Hematopoietic multipotent progenitor cell treated with erythropoietin and hydrocortisone succinate and interleukin-3 and kit ligand, for 4 days (in vitro differentiated cells): ENCODE measurements at regions not wholly inside any gene's neighbourhood (a gene's known extent, or its start where the extent isn't known, plus 50 kb on each side); places are given as distances from the start of the nearest gene placed in this dataset.
"Not testable (repeated sequence)": the region's sequence is repeated elsewhere in the genome, so short reads cannot be mapped to it uniquely, and the experiment has no call there.

Source experiments
- DNase-seq: peaks from one replicate; pipeline ENCODE4 v3.0.0-alpha.2; 2015

DNA sequence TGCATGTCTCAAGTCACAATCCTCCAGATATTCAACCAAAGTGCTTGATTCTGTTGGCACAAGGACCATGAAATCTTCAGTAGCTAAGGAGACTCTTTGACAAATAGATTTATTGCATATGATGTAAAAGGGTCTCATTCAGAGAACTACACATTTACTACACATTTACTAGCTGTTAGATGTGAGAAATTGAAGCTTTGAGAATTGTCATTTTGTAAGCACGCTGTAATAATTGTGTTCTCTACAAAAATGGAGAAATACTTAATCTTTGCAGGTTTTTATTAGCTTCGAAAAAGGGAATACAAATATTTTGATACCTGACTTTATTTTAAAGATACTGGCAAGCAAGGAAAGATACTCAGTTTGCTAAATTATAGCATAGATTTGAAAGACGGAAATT is 70.2 kb upstream of the CHD2 start:
- no peak for DNase-seq

DNA sequence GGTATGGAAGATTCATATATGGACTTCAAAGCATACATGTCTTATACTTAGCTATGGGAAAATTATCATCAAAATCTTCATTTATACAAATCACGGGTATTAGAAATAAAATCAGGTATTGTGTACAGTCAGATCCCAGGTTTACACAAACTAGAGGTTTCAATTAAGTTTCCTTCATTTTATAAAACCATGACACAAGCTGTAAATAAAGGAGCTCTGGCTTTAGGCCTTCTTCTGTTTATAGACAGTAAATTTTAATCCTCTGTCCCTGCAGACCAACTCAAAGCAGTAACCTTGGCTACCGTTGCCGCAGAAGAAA is 68.8 kb upstream of the CHD2 start:
- no peak for DNase-seq

DNA sequence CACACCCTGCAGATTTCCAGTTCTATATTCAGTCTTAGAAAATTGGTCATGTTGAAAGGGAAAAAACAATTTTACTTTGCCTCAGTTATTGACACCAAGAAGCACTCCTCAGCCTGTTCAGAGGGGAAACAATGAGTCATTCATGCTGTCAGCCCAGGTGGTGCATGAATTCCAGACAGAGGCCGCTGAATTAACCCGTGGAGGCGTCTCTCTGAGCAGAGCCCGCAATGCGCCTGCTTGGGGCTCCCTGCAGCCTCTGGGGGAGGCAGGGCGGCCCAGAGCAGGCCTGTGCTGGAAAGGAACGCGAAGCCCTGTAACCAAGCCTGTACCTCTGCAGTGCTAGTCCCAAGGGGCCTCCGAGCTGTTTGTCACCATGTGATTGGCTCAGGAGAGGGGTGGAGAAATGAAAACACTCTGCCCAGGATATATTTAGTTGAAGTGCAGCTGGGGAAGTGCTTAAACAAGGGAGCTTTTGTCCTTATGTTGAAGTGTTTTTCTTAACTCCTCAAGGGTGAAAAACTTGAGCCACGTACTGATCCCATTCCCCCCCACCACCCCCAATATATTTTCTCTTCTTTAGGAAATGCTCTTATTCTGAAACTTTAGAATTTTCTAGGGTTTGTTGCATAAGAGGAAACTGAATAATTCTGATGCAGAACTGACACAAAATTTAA is 68.3 kb upstream of the CHD2 start:
- DNase-seq = peak; percentile 97

- no peak for DNase-seq
These were observed 67.1 kb upstream of the CHD2 start for GRCh38 chr15:92833106-92833433.

DNA sequence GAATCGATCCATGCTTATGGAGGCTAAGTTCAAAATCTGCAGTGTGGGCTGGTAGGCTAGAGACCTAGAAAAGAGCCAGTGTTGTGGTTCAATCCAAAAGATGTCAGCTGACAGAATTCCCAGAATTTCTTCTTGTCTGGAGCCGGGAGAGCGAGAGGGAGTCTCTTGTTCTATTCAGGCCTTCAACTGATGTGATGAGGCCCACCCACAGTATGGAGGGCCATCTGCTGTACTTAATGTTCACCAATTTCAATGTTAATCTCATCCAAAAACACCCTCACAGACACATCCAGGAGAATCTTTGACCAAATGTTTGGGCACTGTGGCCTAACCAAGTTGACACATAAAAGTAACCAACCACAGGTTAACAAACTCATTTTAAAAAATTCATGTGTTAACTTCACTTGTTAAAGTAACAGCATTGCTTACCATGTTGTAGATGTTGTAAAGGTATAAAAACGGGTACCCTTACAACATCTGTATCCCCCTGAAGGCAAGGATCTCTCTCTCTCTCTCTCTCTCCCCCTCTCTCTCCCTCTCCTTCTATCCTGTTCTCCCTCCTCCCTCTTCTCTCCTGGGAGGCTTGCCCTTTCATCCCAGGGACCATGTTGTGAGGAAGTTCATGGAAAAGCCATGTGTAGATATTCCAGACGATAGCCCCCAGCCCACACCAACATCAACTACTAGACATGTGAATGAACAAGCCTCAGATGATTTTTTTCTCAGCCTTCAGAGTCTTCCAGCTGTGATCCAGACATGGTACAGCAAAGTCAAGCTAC is 66.4 kb upstream of the CHD2 start:
- no peak for DNase-seq

GRCh38 chr15:92839696-92840095 is 60.4 kb upstream of the CHD2 start:
- no peak for DNase-seq

GRCh38 chr15:92840149-92840548 is 60.0 kb upstream of the CHD2 start:
- no peak for DNase-seq

- DNase-seq = no peak
These were observed 56.8 kb upstream of the CHD2 start for GRCh38 chr15:92843326-92843725.

- no peak for DNase-seq
These were observed 56.3 kb upstream of the CHD2 start for GRCh38 chr15:92843814-92844213.

GRCh38 chr15:92845126-92845508 is 55.0 kb upstream of the CHD2 start:
- DNase-seq = peak; percentile 95

GRCh38 chr15:92846741-92847140 is 53.4 kb upstream of the CHD2 start:
- DNase-seq = no peak

DNA sequence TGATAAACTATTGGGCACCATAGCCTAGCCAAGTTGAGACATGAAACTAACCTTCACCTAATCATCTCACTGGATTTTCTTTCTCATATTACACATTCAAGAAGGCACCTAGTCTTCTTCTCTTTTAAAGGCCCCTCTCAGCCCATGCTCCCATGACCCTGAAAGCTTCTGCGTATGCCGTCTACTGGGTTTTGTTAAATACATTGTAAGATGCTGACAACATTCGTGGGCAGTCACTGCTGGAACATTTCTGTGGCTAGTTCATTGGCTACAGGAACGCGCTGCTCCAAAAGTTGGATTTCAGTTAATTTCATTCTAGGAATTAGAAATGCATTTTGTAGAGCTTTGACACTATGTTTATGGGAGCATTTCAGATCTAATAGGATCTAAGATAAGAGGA is 52.3 kb upstream of the CHD2 start:
- DNase-seq = no peak

DNA sequence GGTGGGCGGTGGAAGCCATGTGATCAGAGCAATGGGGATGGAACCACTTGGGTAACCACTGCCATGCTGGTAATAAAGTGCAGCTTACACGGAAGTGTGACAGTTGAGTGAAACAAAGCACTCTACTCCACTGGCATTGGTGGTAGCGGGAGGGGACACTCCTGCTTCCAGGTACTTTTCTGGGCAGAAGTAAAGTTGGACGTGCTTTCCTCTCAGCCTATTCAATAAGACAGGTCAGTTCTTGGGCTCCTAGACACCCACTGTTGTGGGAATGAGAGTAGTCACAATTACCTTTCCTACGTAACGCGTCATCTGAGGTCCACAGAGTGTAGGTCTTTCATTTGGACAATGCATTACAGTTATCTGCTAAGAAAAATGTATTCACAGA is 51.7 kb upstream of the CHD2 start:
- DNase-seq = no peak

- DNase-seq = peak; percentile 92
These were observed 51.1 kb upstream of the CHD2 start for GRCh38 chr15:92848852-92849598.

- not testable (repeated sequence) for DNase-seq
These were observed 49.9 kb upstream of the CHD2 start for GRCh38 chr15:92850218-92850617.
